HT-29 (cell line): ENCODE measurements at regions not wholly inside any gene's neighbourhood (a gene's known extent, or its start where the extent isn't known, plus 50 kb on each side); places are given as distances from the start of the nearest gene placed in this dataset.

Experiments
- DNase-seq: peaks from one replicate; pipeline ENCODE4 v3.0.0-alpha.2; 2015; ENCODE audit warnings: low spot score

DNA sequence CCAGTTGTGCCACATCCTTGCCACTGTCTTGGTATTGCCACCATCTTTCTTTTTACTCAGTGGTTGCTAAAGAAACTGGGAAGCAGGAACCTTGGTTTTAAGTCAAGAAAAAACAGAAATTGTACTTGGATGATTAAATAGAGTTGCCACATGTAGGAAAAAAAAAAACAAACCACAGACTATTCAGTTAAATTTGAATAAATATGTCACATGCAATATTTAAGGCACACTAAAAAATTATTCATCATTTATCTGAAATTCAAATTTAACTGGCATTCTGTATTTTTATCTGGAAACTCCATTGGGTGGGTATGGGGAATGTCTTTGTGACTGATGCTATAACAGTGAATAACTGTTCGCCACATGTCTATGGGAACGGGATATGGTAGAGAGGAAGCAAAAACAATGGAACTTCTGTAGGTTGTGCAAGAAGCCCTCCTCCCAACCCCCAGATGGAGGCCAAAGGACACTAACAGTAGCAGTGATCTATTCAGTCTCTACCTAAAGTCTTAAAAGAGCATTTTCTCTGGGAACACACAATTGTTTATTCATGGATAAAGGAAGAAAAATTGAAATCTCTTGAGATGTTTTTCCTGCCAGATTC is 57.0 kb upstream of the PLAC8 start:
- DNase-seq: no peak

DNA sequence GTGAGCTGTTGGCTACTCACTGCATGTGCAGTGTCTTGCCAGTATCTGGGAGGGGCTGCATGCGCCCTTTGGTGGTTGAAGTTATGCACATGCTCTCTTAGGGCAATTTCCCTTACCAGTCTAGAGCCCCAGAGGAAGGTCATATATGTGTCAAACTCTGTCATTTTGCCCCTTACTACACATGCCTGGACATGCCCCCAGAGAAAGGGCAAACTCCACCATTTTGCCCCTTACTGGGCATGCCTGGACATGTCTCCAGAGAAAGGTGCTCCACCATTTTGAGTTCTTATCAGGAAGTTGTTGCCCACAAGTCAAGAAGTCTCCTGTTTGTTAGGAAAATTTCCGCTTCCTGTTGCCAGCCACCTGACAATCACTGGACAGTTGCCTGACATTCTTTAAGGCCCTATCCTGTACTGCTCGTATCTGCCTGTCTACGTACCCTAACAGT is 56.4 kb upstream of the PLAC8 start:
- no peak for DNase-seq
